ENCODE measurements at regions not wholly inside any gene's neighbourhood (a gene's known extent, or its start where the extent isn't known, plus 50 kb on each side); places are given as distances from the start of the nearest gene placed in this dataset.

DNA sequence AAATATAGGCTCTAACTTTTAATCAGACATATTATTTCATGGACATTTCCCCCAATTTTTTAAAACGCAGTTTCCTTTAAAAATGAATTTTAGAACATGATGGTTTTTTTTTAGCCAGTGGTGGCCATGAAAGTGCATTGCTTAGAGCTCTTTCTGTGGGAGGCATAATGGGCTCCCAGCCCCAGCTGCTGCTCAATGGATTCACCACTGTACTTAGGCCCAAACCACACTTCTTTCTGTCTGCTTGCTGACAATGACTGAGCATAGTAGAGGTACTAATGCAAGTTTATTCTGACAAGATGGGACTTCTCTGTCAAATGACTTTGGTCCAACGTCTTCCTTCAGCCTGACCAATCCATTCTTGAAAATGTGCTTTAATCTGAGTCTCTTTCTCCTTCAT, 400.2 kb upstream of the GRIA3 start:
- DNase-seq (ENCODE audit: low read depth): no peak

DNA sequence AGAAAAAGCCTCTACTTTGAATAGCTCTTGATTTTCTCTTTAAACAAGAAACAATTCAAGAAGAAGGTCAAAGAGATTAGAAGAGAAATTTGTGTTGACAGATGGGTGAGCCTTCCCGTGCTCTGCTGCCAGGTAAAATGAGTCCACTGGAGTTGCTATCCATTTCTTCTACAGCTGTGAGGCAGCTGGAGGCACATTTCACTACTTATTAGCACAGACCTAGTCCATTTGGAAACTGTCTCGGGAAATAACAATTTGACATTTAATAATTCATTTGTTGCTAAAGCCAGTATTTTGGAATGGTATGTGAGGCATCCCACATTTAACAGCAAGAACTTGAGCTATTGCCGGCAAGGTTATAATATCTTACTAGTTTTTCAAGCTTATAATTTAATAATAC, 396.8 kb upstream of the GRIA3 start:
- no peak for DNase-seq (ENCODE audit: low read depth)

DNA sequence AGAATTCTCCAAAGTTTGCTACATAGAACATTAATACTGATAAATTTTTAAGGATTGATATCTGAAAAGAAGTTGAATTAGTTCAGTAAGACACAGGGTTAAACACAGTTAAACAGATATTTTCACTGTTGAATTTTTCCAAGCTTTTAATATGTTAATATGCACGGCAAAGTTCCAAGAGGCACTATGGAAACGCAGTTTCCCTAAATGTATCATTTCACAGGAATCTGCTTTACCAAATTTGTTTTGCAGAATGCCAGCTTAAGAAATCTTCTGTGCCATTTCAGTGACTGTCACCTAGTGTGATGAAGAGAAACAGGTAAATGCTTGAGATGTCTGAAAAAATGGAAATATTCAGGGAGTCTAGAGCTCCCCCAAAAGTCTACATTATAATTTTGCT, 395.9 kb upstream of the GRIA3 start:
- DNase-seq (ENCODE audit: low read depth): no peak

DNA sequence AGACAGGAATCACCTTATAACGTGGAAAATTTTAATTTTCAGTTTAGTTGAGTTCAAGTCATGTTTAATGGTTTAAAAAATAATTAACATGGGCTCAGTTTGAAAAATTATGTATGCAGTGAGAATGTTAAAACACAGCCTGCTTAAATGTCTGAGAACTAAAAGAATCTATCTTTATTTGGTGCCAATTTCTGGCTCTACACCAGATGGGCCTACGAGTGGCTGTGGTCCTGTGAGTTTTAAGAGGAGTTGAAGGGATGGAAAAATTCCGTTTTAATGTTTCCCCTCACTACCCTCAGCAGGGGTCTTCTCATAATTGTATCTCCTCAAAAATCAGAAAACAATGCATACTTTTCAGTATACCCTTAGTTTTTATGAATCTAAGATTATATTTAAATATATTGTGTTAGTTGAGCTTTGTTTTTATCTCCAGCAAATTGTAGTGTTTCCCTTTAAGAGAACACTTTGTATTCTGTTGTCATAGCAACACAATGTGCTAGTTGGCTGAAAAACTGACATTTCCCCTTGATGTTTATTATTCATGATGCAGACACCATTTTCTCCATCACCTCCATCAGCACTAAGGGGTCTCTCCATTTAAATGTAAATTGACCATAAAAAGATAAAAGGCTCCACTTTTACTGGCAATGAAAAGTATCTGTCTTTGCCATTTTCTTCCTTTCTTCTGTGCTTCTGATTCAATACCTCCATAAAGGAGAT, 393.5 kb upstream of the GRIA3 start:
- no peak for DNase-seq (ENCODE audit: low read depth)

DNA sequence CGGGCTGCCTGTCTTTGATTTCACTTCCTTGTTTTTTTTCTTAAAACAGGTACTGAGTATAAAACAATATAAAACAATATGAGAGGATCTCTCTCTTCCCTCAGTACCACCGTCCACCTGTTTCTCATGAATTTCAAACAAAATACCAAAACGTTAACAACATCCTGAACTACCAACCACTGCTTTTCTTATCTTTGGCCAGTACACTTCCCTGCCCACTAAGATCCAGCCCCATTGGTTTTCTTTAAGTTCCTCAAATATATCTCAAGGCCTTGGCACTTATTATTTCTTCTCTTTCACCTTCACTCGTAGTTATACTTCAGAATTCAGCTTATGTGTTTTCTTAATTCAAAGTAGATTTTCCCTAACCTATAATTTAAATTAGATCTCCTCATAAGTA, 370.2 kb upstream of the GRIA3 start:
- DNase-seq (ENCODE audit: low read depth): no peak

DNA sequence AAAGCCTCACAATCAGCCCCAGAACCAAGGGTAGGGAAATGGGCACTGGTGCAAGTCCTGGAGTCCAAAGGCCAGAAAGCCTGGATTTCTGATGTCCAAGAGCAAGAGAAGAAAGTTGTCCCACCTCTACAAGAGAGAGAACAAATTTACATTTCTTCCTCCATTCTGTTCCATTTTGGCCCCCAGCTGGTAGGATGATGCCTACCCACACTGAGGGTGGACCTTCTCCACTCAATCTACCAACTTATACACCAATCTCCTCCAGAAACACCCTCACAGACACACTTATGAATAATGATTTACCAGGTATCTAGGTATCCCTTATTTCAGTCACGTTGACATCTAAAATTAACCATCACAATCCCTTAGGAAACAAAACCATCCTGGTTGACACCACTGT, 367.8 kb upstream of the GRIA3 start:
- DNase-seq (ENCODE audit: low read depth): no peak

DNA sequence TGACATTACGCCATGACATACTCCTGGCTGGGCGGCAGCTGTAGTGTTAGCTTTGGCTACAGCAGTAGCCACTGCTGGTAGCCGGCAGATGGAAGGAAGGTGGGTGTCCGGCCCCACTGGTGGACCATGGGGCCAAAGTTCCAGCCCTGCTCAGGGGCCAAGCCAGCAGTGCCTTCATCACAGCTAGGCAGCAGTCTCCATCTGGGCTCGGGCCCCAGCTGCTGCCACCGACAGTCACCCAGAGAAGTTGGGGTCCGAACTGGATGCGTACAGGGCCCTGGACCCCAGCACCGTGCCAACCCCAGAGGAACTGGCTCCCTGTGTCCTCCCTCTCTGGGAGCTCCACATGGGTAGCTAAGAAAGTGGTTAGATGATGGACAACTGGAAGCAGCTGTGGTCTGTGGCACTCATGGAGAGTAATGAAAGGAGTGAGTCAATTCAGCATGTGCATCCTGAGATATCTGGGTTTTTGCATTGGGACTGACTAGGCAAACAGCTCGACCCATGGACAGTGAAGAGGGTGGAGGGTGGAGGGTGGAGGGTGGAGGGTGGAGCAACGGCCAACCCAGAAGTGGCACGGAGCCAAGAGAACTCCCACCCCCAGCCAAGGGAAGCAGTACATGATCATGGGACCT, 366.6 kb upstream of the GRIA3 start:
- no peak for DNase-seq (ENCODE audit: low read depth)

DNA sequence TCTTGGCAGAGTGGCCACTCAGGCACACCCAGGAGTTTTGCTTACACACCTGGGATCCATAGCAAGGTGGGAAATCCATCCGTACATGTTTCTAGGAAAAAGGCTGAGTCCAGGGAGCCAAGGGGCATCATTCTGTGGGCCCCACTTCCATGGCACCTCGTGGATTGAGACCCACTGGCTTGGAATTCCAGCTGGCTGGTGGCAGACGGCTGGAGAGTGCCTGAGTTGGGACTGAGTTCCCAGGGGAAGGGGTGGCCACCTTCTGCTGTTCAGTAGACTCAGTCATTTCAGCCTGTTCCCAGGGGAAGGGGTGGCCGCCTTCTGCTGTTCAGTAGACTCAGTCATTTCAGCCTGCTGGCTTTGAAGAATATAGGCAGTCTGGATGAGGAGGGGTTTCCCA, 366.0 kb upstream of the GRIA3 start:
- no peak for DNase-seq (ENCODE audit: low read depth)

DNA sequence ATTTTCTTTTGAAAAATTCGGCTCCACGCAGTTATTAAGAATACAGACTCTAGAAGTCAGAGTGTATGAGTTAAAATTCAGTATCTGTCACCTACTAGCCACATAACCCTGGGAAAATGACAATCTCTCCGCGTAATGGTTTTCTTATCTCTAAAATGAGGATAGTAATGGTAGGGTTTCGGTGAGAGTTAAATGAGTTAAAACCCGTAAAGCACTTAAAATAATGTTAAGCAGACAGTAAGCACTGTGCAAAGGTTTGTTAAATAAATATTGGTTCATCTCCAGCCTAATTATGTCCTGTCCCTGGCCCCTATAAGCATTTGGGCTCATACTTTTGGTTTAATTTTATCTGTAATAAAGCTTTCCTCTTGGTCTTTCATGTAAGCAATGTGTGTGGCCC, 350.8 kb upstream of the GRIA3 start:
- DNase-seq (ENCODE audit: low read depth): no peak

DNA sequence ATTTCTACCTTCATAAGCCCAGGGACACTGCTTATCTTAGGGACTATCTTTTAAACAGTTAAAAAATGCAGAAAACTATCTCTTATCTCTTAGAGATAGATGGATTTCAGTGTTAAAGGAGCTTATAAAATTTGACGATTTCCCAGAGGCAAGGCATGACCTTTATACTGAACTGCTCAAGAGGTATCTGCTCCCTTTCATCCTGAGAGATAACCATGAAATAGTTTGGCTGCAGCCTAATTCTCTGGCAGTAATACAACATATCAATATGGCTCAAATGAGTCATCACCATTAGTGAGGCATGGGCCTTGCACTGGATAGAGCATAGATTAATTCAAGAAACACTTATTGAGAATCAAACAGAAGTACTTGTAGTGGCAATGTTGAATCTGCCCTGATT, 348.2 kb upstream of the GRIA3 start:
- DNase-seq (ENCODE audit: low read depth): no peak

DNA sequence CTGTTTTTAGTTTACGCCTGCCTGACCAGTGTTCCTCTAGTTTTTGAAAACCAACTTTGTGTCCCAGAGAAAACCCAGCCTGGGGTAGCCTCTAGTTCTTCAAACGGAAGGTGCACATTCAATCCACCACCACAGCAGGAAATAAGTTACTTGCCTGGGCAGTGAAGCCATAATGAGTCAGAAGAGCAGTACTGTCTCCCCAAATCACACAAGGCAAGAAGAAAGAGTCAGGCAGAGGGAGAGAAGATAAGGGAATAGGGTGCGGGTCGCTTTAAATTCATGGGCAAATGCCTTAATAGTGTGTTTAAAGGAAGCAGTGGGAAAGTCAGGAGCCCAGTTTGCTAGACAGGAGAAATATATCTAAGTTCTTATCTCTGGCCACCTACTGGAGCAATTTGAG, 333.8 kb upstream of the GRIA3 start:
- DNase-seq (ENCODE audit: low read depth): no peak

DNA sequence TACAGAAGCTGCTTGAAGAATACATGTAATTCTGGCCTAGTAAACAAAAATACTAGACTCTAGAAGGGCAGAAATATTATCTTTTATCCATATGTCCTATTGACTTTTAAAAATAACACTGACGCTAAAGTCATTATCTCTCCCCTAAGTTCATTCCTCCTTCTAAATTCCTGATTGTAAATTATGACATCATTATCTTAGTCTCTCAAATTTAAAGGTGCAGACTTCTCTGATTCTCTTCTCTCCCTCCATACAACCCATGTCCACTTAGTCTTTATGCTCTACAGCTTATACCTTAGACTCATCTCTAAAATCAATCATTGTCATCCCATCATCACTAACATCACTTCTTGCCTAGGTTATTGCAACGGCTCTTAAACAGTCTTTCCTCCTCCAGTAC, 327.9 kb upstream of the GRIA3 start:
- no peak for DNase-seq (ENCODE audit: low read depth)

DNA sequence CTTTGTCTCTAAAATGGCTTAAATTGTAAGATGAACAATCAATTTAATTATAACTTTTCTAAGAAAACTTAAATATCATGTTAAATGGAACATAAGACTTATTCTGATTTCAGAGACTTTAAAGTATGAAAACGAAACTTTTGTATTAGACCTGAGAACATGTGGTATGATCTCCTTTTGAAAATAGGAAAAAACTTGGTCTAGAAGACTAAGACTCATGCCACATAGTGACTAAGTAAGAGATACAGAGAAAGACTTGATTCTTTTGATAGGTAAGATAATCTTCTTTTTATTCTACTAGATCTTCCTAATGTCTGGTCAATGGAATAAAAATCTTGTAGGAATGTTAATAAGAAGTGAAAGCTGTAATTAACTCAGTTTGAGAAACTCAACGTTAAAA, 326.3 kb upstream of the GRIA3 start:
- no peak for DNase-seq (ENCODE audit: low read depth)

DNA sequence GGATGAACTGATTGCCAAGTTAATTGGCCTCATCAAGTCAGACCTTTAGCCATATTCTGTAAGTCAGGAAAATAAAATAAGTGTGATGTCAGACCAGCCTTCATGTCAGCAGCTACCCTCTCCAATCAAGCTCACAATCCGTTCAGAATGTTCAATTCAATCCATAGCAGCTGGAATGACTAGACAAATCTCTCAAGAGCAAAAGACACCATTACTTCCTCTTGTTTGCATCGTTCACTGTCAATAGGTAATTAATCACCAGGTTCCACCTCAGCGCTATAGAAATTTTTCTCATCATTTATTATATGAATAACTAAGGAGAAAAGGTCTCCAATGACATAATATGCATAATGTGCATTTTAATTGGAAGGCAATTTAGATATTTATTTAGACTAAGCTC, 321.0 kb upstream of the GRIA3 start:
- no peak for DNase-seq (ENCODE audit: low read depth)

DNA sequence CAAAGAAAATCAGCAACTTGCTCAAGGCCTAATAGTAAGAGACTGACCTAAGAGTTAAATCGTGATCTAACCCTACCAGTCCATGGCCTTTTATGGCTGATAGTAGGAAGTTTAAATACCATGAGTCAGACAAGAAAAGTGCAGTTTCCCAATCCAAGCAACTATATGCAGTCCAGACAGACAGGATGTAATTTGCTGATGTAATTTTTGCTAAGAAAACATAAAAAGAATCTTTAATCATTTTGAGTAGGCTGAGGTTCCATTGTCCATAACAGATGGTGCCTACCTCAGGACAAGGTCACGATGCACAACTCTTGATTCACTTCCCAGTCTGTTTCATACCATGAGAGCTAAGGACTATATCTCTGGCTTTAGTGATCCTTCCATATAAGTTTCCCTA, 317.5 kb upstream of the GRIA3 start:
- DNase-seq (ENCODE audit: low read depth): no peak

DNA sequence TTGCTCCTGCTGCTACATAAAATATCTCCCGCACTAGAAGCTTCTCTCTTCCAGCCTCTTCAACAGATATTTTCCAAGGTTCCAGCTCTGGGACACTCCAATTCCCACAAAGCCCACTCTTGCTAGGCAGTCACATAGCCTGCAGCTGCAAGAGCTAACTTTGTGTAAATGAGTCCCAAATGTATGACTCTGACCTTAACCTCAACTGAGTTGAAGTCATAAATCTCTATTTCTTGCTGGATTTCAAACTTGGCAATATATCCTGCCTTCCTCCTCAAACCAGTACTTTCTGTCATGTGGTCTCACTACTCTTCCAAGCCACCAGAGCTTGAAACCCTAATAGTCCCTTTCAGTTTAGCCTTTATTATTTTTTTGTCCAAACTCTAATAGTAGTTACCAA, 315.4 kb upstream of the GRIA3 start:
- no peak for DNase-seq (ENCODE audit: low read depth)

DNA sequence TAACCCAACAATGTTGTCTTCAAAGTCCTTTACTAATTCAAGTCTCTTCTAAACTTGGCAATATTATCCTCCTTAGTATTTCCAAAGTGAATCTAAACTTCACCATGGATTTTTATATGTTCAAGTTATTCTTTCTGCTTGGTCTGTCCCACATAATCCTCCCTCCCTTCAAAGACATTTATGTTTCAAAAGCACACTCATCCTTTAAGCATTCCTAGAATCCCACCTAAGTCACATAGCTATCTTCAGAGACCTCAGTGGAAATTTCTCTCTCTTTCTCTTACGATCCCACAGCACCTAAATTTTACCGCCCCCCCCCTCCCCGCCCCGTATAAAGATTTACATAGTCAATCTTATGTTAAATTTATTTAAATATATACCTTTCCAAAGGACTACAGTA, 314.9 kb upstream of the GRIA3 start:
- DNase-seq (ENCODE audit: low read depth): no peak

DNA sequence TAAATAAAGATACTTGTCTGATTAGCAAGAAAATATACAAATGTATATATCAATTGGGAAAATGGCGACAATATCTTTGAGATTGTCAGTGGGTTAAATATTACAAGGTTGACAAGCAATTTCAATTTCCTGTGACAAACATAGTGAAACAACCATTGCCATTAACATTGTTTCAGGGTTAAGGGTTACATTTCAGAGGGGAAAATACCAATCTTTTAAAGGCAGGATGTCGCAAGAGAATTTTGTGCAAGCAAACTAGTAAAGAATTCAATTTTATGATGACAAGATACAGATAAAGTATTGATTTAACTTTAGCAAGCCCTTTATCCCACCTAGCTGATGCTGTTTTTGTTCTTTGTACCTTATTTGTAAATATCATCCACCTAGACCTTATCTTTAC, 305.8 kb upstream of the GRIA3 start:
- no peak for DNase-seq (ENCODE audit: low read depth)

DNA sequence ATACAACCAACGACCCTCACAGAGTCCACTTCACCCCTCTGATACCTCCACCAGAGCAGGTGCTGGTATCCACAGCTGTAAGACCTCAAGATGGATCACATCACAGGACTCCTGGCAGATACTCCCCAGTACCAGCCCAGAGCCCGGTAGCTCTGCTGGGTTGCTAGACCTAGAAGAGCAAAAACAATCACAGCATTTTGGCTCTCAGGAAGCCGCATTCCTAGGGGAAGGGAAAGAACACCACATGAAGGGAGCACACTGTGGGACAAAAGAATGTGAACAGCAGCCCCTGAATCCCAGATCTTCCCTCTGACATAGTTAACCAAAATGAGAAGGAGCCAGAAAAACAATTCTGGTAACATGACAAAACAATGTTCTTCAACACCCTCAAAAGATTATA, 303.1 kb upstream of the GRIA3 start:
- no peak for DNase-seq (ENCODE audit: low read depth)

DNA sequence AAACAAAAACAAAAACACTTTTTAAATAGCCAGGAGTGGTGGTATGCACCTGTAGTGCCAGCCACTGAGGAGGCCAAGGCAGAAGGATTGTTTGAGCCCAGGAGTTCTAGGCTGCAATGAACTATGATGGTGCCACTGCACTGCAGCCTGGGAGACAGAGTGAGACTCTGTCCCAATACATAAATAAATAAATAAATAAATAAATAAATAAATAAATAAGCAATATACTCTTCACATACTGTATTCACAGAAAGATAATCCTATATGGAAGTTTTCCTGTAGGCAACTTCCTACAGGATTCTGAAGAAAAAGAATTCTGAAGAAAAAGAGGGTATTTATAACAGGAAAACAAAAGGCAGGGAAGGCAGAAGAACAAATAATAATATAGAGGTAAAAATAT, 293.3 kb upstream of the GRIA3 start:
- no peak for DNase-seq (ENCODE audit: low read depth)

DNA sequence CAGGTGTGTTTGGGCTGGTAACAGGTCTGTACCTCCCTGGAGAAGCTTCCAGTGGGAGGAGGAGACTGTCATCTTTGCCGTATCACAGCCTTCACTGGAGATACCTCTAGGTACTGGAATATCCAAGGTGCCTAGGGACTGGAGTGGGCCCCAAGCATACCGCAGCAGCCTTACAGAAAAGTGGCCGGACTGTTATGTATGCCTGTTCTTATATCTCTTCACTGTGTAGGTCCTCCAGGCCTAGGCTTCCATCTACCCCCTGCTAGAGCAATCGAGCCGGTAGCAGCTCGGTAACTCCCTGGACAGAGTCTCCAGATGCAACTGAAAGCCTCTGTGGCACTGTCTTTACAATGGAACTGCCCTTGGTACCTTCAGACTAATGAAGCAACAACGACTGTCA, 277.4 kb upstream of the GRIA3 start:
- DNase-seq (ENCODE audit: low read depth): no peak

DNA sequence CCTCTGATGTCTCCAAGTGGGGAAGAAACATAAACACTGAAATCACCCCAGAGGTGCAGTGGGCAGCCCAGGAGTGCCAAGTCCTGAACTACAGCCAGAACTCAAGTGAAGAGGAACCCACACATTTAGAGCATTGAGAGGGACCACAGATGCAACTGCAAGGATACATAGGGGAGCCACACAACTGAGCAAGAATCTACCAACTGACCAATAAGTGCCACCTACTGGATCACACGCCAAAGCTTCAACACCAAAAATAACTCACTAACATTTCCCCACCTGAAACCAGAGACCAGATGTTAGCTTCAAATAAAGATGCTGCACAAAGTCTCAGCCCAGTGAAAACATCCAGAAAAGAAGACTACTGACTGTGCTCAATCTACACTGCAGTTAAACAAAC, 276.7 kb upstream of the GRIA3 start:
- DNase-seq (ENCODE audit: low read depth): no peak

DNA sequence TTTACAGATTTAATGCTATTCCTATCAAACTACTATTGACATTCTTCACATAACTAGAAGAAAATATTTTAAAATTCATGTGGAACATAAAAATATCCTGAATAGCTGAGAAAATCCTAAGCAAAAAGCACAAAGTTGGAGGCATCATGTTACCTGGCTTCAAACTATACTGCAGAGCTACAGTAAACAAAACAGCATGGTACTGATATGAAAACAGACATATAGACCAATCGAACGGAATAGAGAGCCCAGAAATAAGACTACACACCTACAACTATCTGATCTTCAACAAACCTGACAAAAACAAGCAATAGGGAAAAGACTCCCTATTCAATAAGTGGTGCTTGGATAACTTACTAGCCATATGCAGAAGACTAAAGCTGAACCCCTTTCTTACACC, 273.4 kb upstream of the GRIA3 start:
- no peak for DNase-seq (ENCODE audit: low read depth)

DNA sequence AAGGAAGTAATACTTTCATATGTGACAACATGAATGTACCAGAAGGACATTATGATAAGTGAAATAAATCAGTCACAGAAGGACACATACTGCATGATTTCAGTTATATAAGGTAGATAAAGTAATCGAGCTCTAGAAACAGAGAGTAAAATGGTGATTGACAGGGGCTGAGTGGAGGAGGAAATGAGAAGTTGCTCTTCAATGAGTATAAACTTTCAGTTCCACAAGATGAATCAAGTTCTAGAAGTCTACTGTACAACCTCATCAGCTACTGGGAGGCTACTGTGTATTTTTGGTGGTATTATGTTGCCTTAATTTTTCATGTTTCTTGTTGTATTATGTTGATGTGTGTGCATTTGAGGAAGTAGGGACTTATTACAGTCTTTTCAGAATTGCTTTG, 270.9 kb upstream of the GRIA3 start:
- DNase-seq (ENCODE audit: low read depth): no peak
